Epithelial cell of esophagus (primary cell): ENCODE measurements at regions not wholly inside any gene's neighbourhood (a gene's known extent, or its start where the extent isn't known, plus 50 kb on each side); places are given as distances from the start of the nearest gene placed in this dataset.
"Not testable (repeated sequence)": the region's sequence is repeated elsewhere in the genome, so short reads cannot be mapped to it uniquely, and the experiment has no call there.

Source experiments
- DNase-seq: peaks from one replicate; pipeline ENCODE4 v3.0.0; 2010; ENCODE audit warnings: low read depth
- H3K4me3 ChIP-seq: 2 replicates; pipeline ENCODE4 v1.5.1; 2011; ENCODE audit warnings: mild to moderate bottlenecking, low read length, control low read depth
- CTCF ChIP-seq: IDR thresholded peaks from 2 replicates; pipeline ENCODE4 v1.5.1; 2011; ENCODE audit warnings: low read depth, mild to moderate bottlenecking, low read length, control low read depth, inconsistent platforms; ENCODE audit not compliant: insufficient read depth; ENCODE audit errors: missing control alignments

GRCh38 chr4:138788267-138788790, 227.3 kb upstream of the NOCT start:
- TF ChIP-seq CTCF: no peak
- no peak overlapping the region for H3K4me3 ChIP-seq
- no peak for DNase-seq

- DNase-seq, H3K4me3 ChIP-seq: not testable (repeated sequence)
Measured at GRCh38 chr4:138779761-138780160, 235.8 kb upstream of the NOCT start.

- no peak for TF ChIP-seq CTCF
- H3K4me3 ChIP-seq: no peak overlapping the region
- DNase-seq: peak; percentile 45
Measured at GRCh38 chr4:138775890-138776289, 239.7 kb upstream of the NOCT start.

- DNase-seq: no peak
- TF ChIP-seq CTCF: no peak
- no peak overlapping the region for H3K4me3 ChIP-seq
Measured at GRCh38 chr4:138775489-138775888, 240.1 kb upstream of the NOCT start.

GRCh38 chr4:138774940-138775339, 240.6 kb upstream of the NOCT start:
- TF ChIP-seq CTCF: no peak

GRCh38 chr4:138774125-138774524, 241.5 kb upstream of the NOCT start:
- H3K4me3 ChIP-seq, DNase-seq: not testable (repeated sequence)

More at GRCh38 chr4:138774940-138775339, 240.6 kb upstream of the NOCT start:
- no peak for DNase-seq
- H3K4me3 ChIP-seq: no peak overlapping the region

GRCh38 chr4:138773321-138773720, 242.3 kb upstream of the NOCT start:
- H3K4me3 ChIP-seq: no peak overlapping the region
- DNase-seq: no peak
- no peak for TF ChIP-seq CTCF

- no peak overlapping the region for H3K4me3 ChIP-seq
- DNase-seq: no peak
- TF ChIP-seq CTCF: no peak
Measured at GRCh38 chr4:138772366-138772765, 243.2 kb upstream of the NOCT start.
